ENCODE measurements at regions not wholly inside any gene's neighbourhood (a gene's known extent, or its start where the extent isn't known, plus 50 kb on each side); places are given as distances from the start of the nearest gene placed in this dataset.

GRCh38 chr4:104719539-104720230 is 225.0 kb upstream of the CXXC4 start:
- H3K27me3 Mint-ChIP-seq, result peaks cover 1% of the 10 kb centered on the region
- no peak for DNase-seq
- H3K4me1 Mint-ChIP-seq, result no peaks in the 10 kb centered on the region
- no peak overlapping the region for H3K4me3 Mint-ChIP-seq
- CTCF ChIA-PET, result no interaction called here
- H3K9me3 Mint-ChIP-seq, result no peaks in the 10 kb centered on the region
- H3K36me3 Mint-ChIP-seq (ENCODE audit: low read depth), result no peaks in the 10 kb centered on the region
- POLR2A ChIA-PET, result no interaction called here
- H3K27ac Mint-ChIP-seq, result no peak overlapping the region

GRCh38 chr4:104722467-104722866 is 227.8 kb upstream of the CXXC4 start:
- no peak overlapping the region for H3K27ac Mint-ChIP-seq
- no peaks in the 10 kb centered on the region for H3K9me3 Mint-ChIP-seq
- peaks cover 1% of the 10 kb centered on the region for H3K27me3 Mint-ChIP-seq
- POLR2A ChIA-PET, result no interaction called here
- CTCF ChIA-PET, result no interaction called here
- H3K36me3 Mint-ChIP-seq (ENCODE audit: low read depth), result no peaks in the 10 kb centered on the region
- H3K4me3 Mint-ChIP-seq, result no peak overlapping the region
- no peaks in the 10 kb centered on the region for H3K4me1 Mint-ChIP-seq
- no peak for DNase-seq

DNA sequence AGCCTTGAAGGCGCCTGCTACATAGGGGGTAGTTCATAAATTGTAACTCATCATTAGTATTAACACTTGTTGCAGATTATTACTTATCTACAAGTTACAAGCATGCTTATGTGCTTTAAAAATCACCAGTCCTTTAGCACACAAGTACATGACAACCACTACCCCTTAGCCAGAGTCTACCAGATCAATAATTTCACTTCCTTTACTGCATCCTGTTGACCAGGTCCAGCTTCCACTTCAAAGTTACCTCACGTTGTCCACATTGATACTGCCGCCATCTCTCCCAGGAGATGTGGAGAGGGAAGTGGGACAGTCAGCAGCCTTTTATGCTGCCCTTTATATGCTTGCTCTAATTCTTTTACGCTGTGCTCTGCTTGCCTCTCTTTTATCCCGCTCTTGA is 231.3 kb upstream of the CXXC4 start:
- ChIA-PET CTCF (no interaction called here), POLR2A (no interaction called here)
- H3K27ac Mint-ChIP-seq, result no peak overlapping the region

GRCh38 chr4:104727643-104728042 is 232.9 kb upstream of the CXXC4 start:
- no peaks in the 10 kb centered on the region for H3K36me3 Mint-ChIP-seq (ENCODE audit: low read depth)
- no peak for DNase-seq
- no peaks in the 10 kb centered on the region for H3K9me3 Mint-ChIP-seq
- CTCF ChIA-PET, result no interaction called here
- no peaks in the 10 kb centered on the region for H3K27me3 Mint-ChIP-seq
- H3K4me1 Mint-ChIP-seq, result no peaks in the 10 kb centered on the region
- H3K4me3 Mint-ChIP-seq, result no peak overlapping the region
- H3K27ac Mint-ChIP-seq, result no peak overlapping the region
- POLR2A ChIA-PET, result no interaction called here

More for the DNA sequence above, 231.3 kb upstream of the CXXC4 start:
- Mint-ChIP-seq H3K4me1 (no peaks in the 10 kb centered on the region), H3K27me3 (peaks cover 1% of the 10 kb centered on the region), H3K36me3 (ENCODE audit: low read depth) (no peaks in the 10 kb centered on the region), H3K9me3 (no peaks in the 10 kb centered on the region), H3K4me3 (no peak overlapping the region)
- DNase-seq, result no peak

GRCh38 chr4:104728380-104729122 is 233.9 kb upstream of the CXXC4 start:
- Mint-ChIP-seq H3K36me3 (ENCODE audit: low read depth) (no peaks in the 10 kb centered on the region), H3K27ac (no peak overlapping the region), H3K9me3 (no peaks in the 10 kb centered on the region), H3K27me3 (no peaks in the 10 kb centered on the region), H3K4me3 (no peak overlapping the region), H3K4me1 (no peaks in the 10 kb centered on the region)
- ChIA-PET CTCF (no interaction called here), POLR2A (no interaction called here)
- DNase-seq, result no peak

DNA sequence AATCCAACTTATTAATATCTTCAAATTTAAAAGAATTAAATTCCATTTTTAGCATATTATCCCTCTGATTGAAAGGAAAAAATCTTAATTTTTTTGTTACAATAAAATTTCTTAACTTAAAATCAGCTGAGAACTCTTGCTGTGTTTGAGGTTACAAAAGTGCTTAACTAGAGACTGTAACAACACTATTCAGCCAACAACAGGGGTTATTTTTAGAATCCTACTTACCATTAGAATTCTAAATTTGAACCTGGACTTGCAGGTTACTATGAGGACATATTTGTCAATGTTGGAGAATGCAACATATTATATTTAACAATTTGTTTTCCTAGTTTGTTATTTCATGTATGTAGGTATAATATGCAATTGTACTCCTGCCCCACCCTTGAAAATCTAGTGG is 238.1 kb upstream of the CXXC4 start:
- POLR2A ChIA-PET, result no interaction called here
- H3K27ac Mint-ChIP-seq, result no peak overlapping the region
- H3K4me3 Mint-ChIP-seq, result no peak overlapping the region
- no peaks in the 10 kb centered on the region for H3K36me3 Mint-ChIP-seq (ENCODE audit: low read depth)
- no peaks in the 10 kb centered on the region for H3K4me1 Mint-ChIP-seq
- H3K9me3 Mint-ChIP-seq, result no peaks in the 10 kb centered on the region
- DNase-seq, result no peak
- CTCF ChIA-PET, result no interaction called here
- H3K27me3 Mint-ChIP-seq, result no peaks in the 10 kb centered on the region

GRCh38 chr4:104735174-104735573 is 240.5 kb upstream of the CXXC4 start:
- Mint-ChIP-seq H3K4me1 (no peaks in the 10 kb centered on the region), H3K27me3 (no peaks in the 10 kb centered on the region), H3K9me3 (no peaks in the 10 kb centered on the region), H3K36me3 (ENCODE audit: low read depth) (no peaks in the 10 kb centered on the region), H3K27ac (no peak overlapping the region), H3K4me3 (no peak overlapping the region)
- CTCF ChIA-PET, result no interaction called here
- no peak for DNase-seq
- POLR2A ChIA-PET, result no interaction called here

DNA sequence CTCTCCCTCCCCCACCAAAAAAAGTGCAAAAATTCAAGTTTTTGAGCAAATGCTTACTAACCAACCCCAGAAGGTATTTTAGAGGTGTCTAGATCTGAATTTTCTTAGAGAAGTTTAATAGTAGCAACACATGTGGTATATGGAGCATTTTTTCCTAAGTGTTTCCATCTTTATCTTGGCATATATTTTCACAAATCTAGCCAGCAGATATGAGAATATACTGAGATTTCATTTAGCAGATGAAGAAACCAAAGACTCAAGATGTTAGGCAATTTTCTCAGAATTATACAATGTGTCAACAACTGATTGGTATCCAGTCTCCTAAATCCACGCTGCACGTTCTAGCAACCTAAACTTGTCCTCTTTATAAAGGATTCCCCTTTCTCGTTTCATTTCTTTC is 245.5 kb upstream of the CXXC4 start:
- H3K27ac Mint-ChIP-seq, result no peak overlapping the region

GRCh38 chr4:104743215-104743653 is 248.5 kb upstream of the CXXC4 start:
- no peaks in the 10 kb centered on the region for H3K9me3 Mint-ChIP-seq
- H3K4me3 Mint-ChIP-seq, result no peak overlapping the region
- no peak overlapping the region for H3K27ac Mint-ChIP-seq
- no peaks in the 10 kb centered on the region for H3K36me3 Mint-ChIP-seq (ENCODE audit: low read depth)
- no peak for DNase-seq
- POLR2A ChIA-PET, result interaction anchor here (0.8 kb wide), 1 partner anchor 15 kb away, joined by 3 read pairs; no protein-coding TSS in a partner anchor
- H3K4me1 Mint-ChIP-seq, result no peaks in the 10 kb centered on the region
- no peaks in the 10 kb centered on the region for H3K27me3 Mint-ChIP-seq
- CTCF ChIA-PET, result no interaction called here

More for the DNA sequence above, 245.5 kb upstream of the CXXC4 start:
- H3K36me3 Mint-ChIP-seq (ENCODE audit: low read depth), result no peaks in the 10 kb centered on the region
- ChIA-PET CTCF (interaction anchor here (0.6 kb wide), 1 partner anchor 393 kb away, joined by 3 read pairs; no protein-coding TSS in a partner anchor), POLR2A (no interaction called here)
- H3K9me3 Mint-ChIP-seq, result no peaks in the 10 kb centered on the region
- H3K4me3 Mint-ChIP-seq, result no peak overlapping the region
- no peaks in the 10 kb centered on the region for H3K27me3 Mint-ChIP-seq
- H3K4me1 Mint-ChIP-seq, result no peaks in the 10 kb centered on the region
- DNase-seq, result no peak

DNA sequence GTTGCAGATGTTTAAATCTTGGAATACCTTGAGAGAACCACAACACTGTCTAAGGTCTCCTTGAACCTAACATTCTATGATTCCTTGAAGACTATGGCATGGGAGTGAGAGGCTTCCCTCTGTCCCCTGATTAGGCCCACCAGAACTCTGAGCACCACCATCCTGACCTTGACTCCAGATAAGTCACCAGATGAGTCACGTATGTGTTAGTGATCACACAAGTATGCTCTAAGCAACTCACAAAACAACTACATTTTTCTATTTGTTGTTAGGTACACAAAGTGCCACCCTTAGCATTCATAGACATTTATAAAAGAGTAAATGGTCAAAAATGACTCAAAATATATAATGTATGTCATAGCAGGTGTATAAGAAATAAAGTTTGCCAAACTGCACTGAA is 252.9 kb upstream of the CXXC4 start:
- peaks cover 3% of the 10 kb centered on the region for H3K4me1 Mint-ChIP-seq
- peaks cover 3% of the 10 kb centered on the region for H3K9me3 Mint-ChIP-seq
- H3K36me3 Mint-ChIP-seq (ENCODE audit: low read depth), result no peaks in the 10 kb centered on the region
- H3K27ac Mint-ChIP-seq, result no peak overlapping the region
- ChIA-PET CTCF (no interaction called here), POLR2A (no interaction called here)
- H3K27me3 Mint-ChIP-seq, result no peaks in the 10 kb centered on the region
- no peak overlapping the region for H3K4me3 Mint-ChIP-seq
- no peak for DNase-seq

- no peak overlapping the region for H3K27ac Mint-ChIP-seq
- no peaks in the 10 kb centered on the region for H3K36me3 Mint-ChIP-seq (ENCODE audit: low read depth)
- no peak overlapping the region for H3K4me3 Mint-ChIP-seq
- POLR2A ChIA-PET, result no interaction called here
- CTCF ChIA-PET, result no interaction called here
- H3K9me3 Mint-ChIP-seq, result peaks cover 3% of the 10 kb centered on the region
- H3K4me1 Mint-ChIP-seq, result peaks cover 3% of the 10 kb centered on the region
- DNase-seq, result no peak
- no peaks in the 10 kb centered on the region for H3K27me3 Mint-ChIP-seq
Observed at GRCh38 chr4:104749062-104749461, 254.4 kb upstream of the CXXC4 start.

- Mint-ChIP-seq H3K27me3 (no peaks in the 10 kb centered on the region), H3K4me1 (peaks cover 3% of the 10 kb centered on the region), H3K9me3 (peaks cover 3% of the 10 kb centered on the region), H3K27ac (no peak overlapping the region), H3K36me3 (ENCODE audit: low read depth) (no peaks in the 10 kb centered on the region), H3K4me3 (no peak overlapping the region)
- no peak for DNase-seq
- ChIA-PET CTCF (no interaction called here), POLR2A (no interaction called here)
Observed at GRCh38 chr4:104750008-104750407, 255.3 kb upstream of the CXXC4 start.

DNA sequence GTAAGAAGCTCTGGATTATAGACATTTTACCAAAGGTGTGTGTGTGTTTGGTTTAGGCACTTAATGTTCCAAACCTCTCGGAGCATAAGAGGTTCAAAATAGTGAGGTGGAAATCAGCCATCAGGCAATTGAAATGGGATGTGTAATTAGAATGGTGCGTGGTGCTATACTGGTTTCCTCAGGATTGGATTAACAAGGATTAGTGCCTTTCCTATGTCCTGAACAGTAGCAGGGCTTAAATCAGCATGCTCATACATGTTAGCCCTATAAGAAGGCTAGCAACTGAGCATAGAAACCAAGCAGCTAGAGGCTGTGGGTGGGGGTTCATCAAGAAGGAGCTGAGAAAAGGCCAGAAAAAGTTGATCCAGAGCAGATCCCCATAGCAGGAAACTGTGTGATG is 256.8 kb upstream of the CXXC4 start:
- H3K4me1 Mint-ChIP-seq, result peaks cover 3% of the 10 kb centered on the region
- H3K36me3 Mint-ChIP-seq (ENCODE audit: low read depth), result no peaks in the 10 kb centered on the region
- no peak overlapping the region for H3K27ac Mint-ChIP-seq
- POLR2A ChIA-PET, result no interaction called here
- H3K27me3 Mint-ChIP-seq, result no peaks in the 10 kb centered on the region
- DNase-seq, result no peak
- H3K9me3 Mint-ChIP-seq, result peaks cover 3% of the 10 kb centered on the region
- H3K4me3 Mint-ChIP-seq, result no peak overlapping the region
- CTCF ChIA-PET, result no interaction called here

GRCh38 chr4:104752337-104752736 is 257.6 kb upstream of the CXXC4 start:
- no peak overlapping the region for H3K27ac Mint-ChIP-seq
- no peak overlapping the region for H3K4me3 Mint-ChIP-seq
- no peaks in the 10 kb centered on the region for H3K36me3 Mint-ChIP-seq (ENCODE audit: low read depth)
- H3K4me1 Mint-ChIP-seq, result peaks cover 3% of the 10 kb centered on the region
- CTCF ChIA-PET, result no interaction called here
- peaks cover 3% of the 10 kb centered on the region for H3K9me3 Mint-ChIP-seq
- POLR2A ChIA-PET, result no interaction called here
- no peak for DNase-seq
- H3K27me3 Mint-ChIP-seq, result no peaks in the 10 kb centered on the region

Data from activated CD4-positive, alpha-beta memory T cell treated with anti-CD3 and anti-CD28 coated beads, Interleukin-2, amount 10 ng/mL, durations not matched to agents 7 days and 5 days (primary cell).